G401.6 (cell line): ENCODE measurements at regions not wholly inside any gene's neighbourhood (a gene's known extent, or its start where the extent isn't known, plus 50 kb on each side); places are given as distances from the start of the nearest gene placed in this dataset.
"Not testable (repeated sequence)": the region's sequence is repeated elsewhere in the genome, so short reads cannot be mapped to it uniquely, and the experiment has no call there.

Source experiments
- FAIRE-seq: peaks from 2 replicates; lab custom pipeline; 2012; peaks lifted over from hg19 to GRCh38; lab: Jason Lieb, UNC

DNA sequence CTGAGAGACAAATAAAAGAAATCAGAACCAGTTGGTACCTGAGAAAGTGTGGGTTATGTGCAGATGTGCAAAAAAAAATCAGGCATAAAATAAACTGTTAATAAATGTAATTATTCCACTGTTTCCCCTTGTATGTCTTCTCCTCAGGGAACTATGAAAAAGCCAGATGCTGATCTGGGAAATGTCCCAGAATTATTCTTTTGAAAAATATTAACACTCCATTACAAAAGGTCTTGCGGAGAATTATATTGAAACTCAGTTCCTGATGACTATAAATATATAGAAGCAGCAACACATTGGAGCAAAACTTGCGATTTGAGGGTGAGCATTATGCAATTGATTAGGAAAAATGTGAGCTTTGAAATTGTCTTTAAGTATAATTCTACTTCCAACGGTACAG is 433.3 kb upstream of the KLF12 start:
- no peak for FAIRE-seq

DNA sequence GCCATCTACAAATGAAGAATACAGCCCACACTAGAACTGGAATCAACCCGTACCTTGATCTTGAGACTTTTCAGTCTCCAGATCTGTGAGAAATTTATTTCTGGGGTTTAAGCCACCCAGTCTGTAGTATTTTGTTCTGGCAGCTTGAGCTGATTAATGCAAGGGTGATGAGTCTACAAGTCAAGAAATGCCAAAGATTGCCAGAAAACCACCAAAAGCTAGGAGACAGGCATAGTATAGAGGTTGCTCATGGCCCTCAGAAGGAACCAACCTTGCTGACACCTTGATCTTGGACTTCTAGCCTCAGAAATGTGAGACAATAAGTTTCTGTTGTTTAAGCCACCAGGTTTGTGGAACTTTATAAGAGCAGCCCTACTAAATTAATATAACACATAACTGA is 428.2 kb upstream of the KLF12 start:
- FAIRE-seq, result no peak

DNA sequence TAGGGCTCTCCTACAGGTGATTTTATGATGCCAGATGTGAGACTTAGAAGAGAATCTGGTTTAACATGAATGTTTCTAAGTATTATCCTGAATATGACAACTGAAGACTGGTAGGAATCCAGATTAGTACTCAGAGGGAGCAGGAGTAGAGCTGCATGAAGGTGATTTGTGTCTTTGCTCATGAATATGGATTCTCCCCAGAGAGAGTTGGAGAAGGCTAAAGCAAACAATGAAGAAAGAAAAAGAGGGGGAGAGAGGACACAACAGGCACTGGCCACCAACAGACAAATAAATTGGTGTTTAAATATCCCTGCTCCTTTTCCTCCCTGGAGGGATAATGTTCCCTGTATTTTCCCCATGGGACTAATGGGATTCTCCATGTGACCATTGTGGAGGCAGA is 427.0 kb upstream of the KLF12 start:
- FAIRE-seq, result no peak

DNA sequence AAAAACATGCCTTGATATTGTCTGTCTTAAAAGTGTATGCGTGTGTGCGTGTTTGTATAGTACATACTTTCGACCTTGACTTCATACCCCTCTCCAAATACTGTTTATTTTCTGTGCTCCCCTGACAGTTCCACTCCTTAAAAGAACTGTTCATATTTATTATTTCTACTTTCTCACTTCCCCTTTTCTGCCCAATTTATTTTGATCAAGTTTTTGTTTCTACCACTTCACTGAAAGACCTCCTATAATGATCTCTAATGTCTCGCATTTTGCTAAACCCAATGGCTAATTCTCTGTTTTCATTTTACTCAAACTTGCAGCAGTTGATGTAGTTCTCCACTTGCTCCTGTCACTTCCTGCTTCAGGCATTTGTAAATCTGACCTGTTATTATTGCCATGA is 426.1 kb upstream of the KLF12 start:
- no peak for FAIRE-seq

DNA sequence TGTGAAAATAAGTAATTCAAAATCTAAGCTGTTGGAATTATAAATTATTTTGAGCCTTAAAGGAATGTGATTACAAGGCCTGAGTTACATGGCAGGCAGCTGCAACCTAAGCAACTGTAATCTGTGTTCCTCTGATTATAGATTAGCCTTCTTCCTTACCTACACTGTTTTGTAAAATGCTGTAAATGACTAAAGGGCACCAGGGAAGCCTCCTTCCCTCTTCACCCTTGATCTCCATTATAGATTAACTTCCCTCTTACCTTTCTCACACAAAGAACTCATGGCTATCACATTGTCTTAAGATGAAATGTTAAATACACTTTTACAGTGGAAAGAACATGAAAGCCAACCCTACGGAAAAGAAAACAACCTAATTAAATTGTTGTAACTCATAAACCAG is 423.7 kb upstream of the KLF12 start:
- no peak for FAIRE-seq

DNA sequence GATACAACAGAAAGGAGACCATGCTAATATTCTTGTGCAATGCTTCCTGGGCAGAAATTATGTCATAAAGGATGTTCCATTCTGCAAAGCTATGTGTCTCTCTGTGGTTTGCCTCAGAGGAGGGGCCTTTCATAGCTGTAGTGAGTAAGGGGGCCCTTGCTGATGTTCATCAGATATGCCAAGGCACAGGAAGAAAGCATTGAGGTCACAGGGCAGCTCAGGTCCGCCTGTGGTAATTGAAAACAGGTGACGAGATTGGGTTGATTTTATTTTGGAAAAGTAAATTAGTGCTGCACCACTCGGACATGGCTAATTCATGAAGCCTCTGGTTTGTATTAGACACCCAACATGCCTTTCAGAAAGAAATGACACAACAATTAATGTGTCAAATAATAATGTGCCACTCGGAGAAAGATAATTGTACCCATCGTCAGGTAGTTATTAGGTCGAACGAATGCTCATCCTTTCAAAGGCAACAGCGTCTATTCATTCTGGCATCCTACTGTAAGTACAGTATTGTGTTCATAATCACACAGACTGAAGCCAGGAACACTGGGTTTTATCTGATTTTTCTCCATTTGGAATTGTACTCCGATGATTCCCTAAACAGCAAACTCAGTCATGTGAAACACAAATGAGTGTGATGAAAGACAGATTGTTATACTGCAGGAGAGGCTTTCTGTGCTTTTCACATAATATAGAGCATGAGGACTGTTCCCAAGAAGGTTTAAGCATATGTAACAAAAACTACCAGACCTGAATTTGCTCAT is 421.6 kb upstream of the KLF12 start:
- no peak for FAIRE-seq

DNA sequence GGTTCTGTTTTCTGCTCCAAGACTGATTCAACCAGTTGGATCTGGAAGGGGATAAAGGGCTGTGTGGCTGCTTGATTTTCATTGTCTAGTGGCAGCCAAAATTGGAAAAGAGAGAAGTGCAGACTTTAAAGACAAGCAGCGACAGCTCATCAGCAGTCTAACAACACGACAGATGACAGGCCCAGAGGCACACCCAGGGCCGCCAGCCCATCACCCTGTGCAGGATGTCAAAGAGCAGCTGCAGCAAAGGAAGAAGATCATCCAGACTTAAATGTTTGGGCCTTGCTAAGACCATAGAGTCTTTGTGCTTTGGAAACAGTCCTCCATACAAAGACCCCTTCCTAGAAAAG is 421.0 kb upstream of the KLF12 start:
- no peak for FAIRE-seq

DNA sequence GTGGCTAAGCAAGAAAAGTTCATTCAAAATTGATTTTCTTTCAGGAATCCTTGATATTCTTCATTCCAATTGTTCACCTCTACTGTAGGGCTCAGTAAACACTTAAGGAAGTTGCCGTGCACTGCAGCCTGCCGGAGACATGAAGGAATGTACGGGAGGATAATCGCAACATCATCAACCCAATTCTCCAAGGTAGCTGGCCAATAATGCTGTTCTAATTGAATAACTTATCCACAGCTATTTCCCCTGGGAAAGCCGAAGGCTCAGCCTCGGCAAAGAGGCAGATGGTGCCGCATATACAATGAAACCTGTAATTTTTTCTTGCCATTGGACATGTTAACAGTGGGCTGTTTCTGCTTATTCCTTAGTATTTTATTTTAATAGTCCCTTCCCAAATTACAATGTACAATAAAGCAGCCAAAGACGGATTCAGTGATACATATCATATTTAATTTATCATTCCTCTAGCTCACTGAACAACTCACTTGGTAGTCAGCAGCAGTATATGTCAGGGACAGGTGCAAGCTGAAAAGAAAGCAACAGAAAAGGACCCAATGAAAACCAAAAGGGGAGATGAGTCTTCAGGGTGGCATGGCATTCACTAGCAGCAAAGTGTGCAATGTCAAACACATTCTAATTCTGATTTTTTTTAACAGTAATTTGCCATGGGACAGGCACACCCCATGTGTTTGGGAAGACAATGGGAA is 420.5 kb upstream of the KLF12 start:
- no peak for FAIRE-seq

DNA sequence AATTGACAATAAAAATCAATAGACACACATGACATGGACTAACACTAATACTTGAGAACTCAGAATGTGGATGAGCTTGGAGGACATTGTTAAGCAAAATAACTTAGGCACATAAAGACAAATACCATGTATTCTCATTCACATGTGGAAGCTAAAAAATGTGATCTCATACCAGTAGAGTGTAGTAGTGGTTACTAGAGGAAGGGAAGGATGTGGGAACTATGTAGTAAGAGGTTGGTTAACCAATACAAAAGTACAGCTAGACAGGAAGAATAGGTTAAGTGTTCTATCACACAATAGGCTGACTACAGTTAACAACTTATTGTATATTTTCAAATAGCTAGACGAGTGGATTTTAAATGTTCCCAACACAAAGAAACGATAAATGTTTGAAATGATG is 415.8 kb upstream of the KLF12 start:
- no peak for FAIRE-seq

DNA sequence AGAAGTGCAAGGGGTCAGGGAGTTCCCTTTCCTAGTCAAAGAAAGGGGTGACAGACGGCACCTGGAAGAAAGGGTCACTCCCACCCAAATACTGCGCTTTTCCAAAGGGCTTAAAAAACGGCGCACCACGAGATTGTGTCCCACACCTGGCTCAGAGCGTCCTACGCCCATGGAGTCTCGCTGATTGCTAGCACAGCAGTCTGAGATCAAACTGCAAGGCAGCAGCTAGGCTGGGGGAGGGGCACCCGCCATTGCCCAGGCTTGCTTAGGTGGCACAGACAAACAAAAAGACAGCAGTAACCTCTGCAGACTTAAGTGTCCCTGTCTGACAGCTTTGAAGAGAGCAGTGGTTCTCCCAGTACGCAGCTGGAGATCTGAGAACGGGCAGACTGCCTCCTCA is 402.4 kb upstream of the KLF12 start:
- not testable (repeated sequence) for FAIRE-seq

DNA sequence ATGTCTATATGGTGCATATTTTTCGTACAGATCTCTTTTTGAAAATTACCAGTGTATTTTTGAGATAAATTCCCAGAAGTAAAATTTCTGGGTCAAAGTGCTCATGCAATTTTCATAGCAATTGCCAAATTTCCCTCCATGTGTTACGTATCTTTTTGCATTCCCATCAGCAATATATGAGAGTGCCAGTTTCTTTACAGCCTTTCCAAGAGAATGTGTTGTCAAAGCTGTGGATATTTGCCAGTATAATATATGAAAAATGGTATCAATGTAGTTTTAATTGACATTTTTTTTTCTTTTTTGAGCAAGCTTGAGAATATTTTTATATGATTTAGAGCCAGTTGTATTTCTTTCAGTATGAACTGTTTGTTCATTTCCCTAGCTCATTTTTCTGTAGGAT is 399.0 kb upstream of the KLF12 start:
- FAIRE-seq, result no peak

DNA sequence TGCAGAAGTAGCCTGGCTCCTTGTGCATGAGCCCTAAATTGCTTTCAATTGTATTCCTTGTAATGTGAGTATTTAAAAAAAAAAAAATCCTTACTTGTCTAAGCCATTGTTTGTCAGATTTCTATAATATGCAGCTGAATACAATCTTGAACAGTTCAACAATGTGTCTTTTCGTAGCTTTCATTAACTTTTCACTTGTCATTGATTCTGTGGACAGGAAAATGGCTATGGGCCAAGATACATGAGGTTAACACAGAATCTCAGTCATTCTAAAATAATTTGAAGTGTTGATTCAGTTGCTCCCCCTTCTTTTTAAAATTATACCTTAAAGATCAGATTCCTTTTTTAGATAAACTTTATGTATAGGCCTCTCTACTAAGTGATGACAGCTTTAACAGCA is 395.8 kb upstream of the KLF12 start:
- FAIRE-seq, result no peak

DNA sequence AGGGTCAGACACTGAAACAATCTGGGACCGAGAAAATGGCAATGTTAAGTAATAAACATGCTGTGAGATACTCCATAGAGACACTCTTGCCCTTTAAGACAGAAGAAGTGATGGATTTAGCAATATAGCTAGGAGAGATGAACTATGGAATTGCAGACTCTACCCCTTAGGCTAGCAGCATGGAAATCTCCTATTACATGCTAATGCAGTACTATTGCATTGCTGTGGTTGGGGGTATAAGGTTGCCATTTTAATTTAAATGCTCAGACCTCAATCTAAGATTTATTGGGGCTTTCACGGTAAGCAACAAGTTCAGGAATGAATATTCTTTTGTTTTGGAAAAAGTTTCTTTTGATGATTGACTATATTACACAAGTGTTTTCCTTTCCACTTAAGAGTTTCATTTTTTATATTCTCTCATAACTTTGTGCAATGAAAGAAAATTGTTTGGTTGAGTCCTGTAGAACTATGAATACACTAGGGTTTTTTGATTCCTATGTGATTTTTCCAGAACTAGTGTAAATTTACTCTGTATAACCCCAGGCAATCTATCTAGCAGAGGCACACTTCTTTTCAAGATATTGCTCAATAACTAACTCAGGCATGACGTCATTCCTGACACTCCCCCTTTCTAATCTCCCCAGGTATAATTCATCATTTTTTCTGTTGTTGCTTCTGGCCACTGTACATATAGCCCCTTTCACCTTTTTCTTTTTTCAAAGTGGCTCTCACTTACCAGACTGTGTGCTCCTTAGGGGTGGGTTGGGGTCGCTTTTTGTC is 394.7 kb upstream of the KLF12 start:
- no peak for FAIRE-seq

DNA sequence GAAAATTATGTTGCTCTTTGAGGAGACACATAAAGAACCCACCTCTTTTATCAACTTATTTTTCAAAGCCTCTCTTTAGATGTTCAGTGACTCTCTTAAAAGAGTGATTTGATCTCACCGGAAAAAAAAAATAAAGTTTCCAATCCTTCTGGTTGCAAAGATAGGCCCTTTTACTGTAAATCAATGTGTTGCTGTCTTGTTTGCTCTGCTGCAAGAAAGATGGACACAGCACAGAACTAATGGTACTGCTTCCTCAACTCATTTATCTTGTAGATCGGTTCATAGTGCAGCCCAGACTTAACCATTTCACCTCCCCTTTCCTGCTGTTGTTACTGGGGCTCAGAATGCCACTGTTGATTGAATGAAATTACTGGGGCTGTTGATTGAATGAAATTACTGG is 388.9 kb upstream of the KLF12 start:
- FAIRE-seq, result no peak

DNA sequence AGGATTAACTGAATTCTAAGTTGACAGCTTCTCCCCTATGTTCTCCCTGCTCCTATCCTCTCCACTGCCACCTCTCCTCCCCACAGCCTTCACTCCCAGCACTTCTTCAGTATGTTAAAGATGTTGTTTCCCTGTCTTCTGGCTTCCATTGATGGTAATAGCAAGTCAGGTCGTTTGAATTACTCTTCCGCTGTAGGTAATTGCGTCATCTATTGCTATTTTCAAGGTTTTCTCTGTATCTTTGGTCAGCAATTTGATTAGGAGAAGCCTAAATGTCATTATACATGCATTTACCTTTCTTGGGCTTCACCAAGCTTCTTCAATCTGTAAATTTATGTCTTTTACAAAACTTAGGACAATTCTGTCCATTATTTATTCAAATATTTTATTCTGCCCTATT is 377.3 kb upstream of the KLF12 start:
- FAIRE-seq, result no peak

DNA sequence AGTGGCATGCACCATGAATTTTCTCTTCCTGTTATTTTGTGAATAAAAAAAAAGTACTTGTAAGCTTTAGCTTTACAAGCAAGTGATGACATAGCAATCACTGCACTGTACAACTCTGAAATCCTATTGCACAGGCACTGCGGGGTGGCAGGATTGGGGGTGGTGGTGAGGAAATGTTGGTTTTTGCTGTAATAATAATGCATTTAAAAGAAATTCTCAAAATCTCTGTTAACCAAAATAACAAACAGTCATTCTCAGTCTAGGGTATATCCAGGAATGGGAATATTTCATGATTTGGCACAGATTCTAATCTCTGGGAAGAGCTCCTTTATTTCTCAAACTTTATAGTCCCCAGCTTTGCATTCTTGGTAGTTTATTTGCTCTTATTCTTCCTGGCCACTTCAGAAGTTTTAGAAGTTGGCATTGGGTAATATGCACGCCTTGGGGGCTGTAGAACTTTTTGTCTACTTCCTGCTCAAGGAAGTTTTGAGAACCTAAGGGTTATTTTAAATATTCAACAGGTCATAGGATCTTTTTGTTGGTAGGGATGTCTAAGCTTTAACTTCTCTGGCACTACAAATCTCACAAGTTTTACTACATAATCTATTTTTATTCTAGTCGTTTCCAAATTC is 353.0 kb upstream of the KLF12 start:
- FAIRE-seq, result no peak

DNA sequence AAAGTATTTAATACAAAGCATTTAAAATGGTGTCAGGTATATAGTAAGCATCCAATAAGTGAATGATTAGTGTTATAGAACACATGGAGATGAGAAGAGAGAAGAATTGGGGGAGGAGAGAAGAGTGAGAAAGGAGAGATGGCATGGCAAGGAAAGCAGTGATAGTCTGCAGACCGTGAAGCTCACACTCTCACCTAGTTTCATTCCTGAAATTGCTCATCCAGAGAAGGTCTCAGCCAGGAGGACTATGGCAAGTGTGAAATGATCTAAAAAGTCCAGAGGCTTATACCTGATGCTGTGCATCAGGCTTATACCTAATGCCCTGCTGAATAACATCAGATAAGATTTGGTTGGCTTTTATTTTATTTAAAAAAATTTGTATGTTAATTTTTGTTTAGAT is 351.6 kb upstream of the KLF12 start:
- no peak for FAIRE-seq

DNA sequence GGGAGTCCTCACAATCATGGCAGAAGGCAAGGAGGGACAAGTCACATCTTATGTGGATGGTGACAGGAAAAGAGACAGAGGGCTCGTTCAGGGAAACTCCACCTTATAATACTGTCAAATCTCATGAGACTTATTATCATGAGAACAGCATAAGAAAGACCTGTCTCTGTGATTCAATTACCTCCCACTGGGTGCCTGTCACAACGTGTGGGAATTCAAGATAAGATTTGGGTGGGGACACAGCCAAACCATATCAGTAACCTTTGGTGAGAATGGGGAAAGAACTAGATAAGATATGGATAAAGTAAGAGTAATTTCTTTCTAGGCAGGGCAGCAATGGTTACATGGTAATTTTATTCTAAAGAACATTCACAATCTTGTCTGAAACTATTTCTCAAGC is 344.9 kb upstream of the KLF12 start:
- no peak for FAIRE-seq

DNA sequence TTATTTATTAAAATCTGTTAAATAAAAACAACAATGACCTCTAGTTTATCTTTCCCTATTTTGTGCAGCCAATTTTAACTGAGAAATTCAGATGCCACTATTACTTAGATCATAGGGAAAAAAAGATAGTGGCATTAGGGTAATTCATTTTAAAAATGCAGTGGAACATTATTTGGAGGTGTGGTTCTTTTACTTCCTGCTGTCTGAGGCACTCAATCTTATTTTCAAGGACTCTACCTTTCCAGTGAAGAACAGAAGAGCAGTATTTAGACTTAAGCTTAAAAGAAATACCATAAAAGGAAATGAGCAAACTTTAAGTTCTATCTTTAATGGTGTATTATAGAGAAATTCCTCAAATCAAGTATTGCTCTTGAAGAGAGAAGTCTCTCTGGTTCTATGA is 342.6 kb upstream of the KLF12 start:
- FAIRE-seq, result no peak

DNA sequence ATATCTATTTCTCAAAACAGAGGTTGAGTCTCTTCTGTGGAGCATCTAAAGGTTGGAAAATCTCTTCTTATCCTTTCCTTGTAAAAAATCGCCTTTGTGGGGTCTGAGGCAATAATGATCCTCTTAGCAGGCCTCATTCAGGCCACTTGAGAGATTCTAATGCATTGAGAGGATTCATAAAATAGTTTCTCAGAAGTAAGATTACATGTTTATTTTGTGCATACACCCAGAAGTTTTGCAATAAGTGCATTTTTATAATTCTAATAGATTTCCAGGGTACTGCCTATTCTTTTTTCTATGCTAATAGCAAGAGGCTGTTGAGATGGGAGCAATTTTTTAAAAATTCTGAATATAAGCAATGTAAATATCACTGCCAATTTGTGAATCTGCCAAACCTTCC is 342.2 kb upstream of the KLF12 start:
- FAIRE-seq, result no peak

DNA sequence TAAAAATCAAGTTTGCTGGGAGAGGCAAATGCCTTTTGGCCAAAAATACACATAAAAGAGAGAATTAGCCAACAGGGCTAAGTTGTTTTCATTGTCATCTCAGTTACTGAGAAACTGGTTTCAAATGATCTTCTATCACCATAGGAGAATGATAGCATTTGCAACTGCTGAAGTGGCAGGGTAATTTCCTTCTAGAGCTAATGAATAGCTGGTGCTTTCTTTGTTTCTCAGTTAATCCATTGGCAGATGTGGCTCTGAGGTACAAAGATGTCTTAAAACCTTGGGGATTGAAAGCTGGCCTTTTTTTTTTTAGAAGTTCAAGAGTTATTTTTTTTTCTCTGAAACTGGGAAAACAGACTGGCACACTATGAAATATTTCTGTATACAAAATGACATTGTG is 332.7 kb upstream of the KLF12 start:
- FAIRE-seq, result no peak

DNA sequence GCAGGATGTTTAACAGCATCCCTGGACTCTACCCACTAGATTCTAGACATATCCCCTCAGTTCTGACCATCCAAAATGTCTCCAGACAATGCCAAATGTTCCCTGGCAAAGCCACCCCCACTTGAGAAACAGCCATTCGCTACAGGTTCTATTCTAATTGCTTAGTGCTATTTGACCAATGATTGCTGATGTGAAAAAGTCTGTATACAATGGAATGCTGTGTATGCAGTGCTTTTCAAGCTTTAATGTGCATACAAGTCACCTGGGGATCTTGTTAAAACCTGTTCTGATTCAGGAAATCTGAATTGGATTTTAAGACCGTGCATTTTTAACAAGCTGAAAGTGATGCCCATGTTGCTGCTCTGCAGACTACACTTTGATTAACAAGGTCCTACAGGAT is 331.8 kb upstream of the KLF12 start:
- FAIRE-seq, result no peak

DNA sequence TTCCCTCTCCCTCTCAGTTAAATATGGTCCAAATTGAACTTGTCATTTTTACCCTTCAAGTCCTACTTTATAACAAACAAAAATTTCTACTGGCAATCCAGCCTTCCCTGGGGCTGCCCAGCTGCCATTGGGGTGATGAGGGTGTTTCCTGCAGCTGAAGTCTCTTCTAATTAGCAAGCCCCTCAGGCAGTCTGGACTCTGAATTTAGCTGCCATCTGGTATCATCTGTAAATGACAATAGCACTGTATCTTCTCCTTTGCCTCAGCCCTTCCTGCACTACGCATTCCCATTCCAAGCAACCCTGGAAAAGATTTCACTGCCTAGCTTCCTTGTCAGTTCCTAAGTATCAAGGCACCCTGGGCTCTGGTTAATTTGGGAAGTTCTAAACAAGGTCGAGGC is 331.1 kb upstream of the KLF12 start:
- no peak for FAIRE-seq
